Neural cell (in vitro differentiated cells): ENCODE measurements at regions not wholly inside any gene's neighbourhood (a gene's known extent, or its start where the extent isn't known, plus 50 kb on each side); places are given as distances from the start of the nearest gene placed in this dataset.

Experiments
- H2AFZ ChIP-seq: fragments of 200-600, 300-800 bp; sonication (generic), shearing (Covaris generic); 2 replicates; pipeline ENCODE4 v1.6.0; 2014; ENCODE audit warnings: low read depth, mild to moderate bottlenecking, antibody characterized with exemption, low read length, moderate library complexity
- H3F3A ChIP-seq: fragments of 200-600 bp; shearing (Covaris generic); 2 replicates; pipeline ENCODE4 v1.6.1; 2016; ENCODE audit warnings: mild to moderate bottlenecking, moderate library complexity, mixed read lengths, antibody characterized with exemption, low read length; ENCODE audit not compliant: insufficient read depth, poor library complexity, severe bottlenecking
- H3K27ac ChIP-seq: fragments of 200-600, 300-800 bp; sonication (generic), shearing (Covaris generic); 2 replicates; pipeline ENCODE4 v1.5.1; 2014; ENCODE audit warnings: mild to moderate bottlenecking, low read length, moderate library complexity
- H3K27me3 ChIP-seq: fragments of 300-800, 200-600 bp; sonication (generic), shearing (Covaris generic); 2 replicates; pipeline ENCODE4 v1.6.0; 2014; ENCODE audit warnings: mild to moderate bottlenecking, low read depth, low read length, moderate library complexity; ENCODE audit not compliant: insufficient read depth
- H3K36me3 ChIP-seq: fragments of 300-800, 200-600 bp; sonication (generic), shearing (Covaris generic); 2 replicates; pipeline ENCODE4 v1.5.1; 2014; ENCODE audit warnings: mild to moderate bottlenecking, antibody characterized with exemption, low read length, moderate library complexity; ENCODE audit not compliant: insufficient read depth
- H3K4me2 ChIP-seq: fragments of 300-800, 200-600 bp; sonication (generic), shearing (Covaris generic); 2 replicates; pipeline ENCODE4 v1.6.0; 2014; ENCODE audit warnings: mild to moderate bottlenecking, low read length
- H3K4me3 ChIP-seq: fragments of 300-800, 200-600 bp; sonication (generic), shearing (Covaris generic); 2 replicates; pipeline ENCODE4 v1.5.1; 2014; ENCODE audit warnings: mild to moderate bottlenecking, low read length, moderate library complexity
- H3K79me2 ChIP-seq: fragments of 200-600 bp; shearing (Covaris generic); replicated peaks from 2 replicates; pipeline ENCODE4 v1.6.0; 2014; ENCODE audit warnings: mild to moderate bottlenecking, low read length, moderate library complexity; ENCODE audit not compliant: insufficient read depth
- H3K9ac ChIP-seq: fragments of 300-800, 200-600 bp; sonication (generic), shearing (Covaris generic); 2 replicates; pipeline ENCODE4 v1.6.1; 2016; ENCODE audit warnings: mild to moderate bottlenecking, low read length, mixed read lengths
- H3K9me2 ChIP-seq: fragments of 200-600 bp; shearing (Covaris generic); 2 replicates; pipeline ENCODE4 v1.6.1; 2016; ENCODE audit warnings: mild to moderate bottlenecking, low read length, mixed read lengths; ENCODE audit not compliant: insufficient read depth
- H3K9me3 ChIP-seq: fragments of 200-600, 300-800 bp; sonication (generic), shearing (Covaris generic); 2 replicates; pipeline ENCODE4 v1.6.1; 2016; ENCODE audit warnings: mild to moderate bottlenecking, mixed run types, low read length, moderate library complexity, mixed read lengths
- H4K20me1 ChIP-seq: fragments of 200-600 bp; shearing (Covaris generic); 2 replicates; pipeline ENCODE4 v1.6.1; 2016; ENCODE audit warnings: mild to moderate bottlenecking, mixed run types; ENCODE audit not compliant: insufficient read depth
- CTCF ChIP-seq: fragments of 450-650 bp; IDR thresholded peaks from 2 replicates; pipeline ENCODE4 v1.5.1; 2014; ENCODE audit warnings: antibody characterized with exemption, mild to moderate bottlenecking, moderate library complexity; ENCODE audit not compliant: poor library complexity, severe bottlenecking
- EP300 ChIP-seq: fragments of 450-650 bp; conservative IDR thresholded peaks from 2 replicates; pipeline ENCODE4 v1.6.1; 2014; ENCODE audit warnings: antibody characterized with exemption, mild to moderate bottlenecking, moderate library complexity; ENCODE audit not compliant: poor library complexity, severe bottlenecking
- EZH2 ChIP-seq: fragments of 200-600, 300-800 bp; shearing (Covaris generic), sonication (generic); IDR thresholded peaks from 2 replicates; pipeline ENCODE4 v1.6.1; 2014; ENCODE audit warnings: antibody characterized with exemption, low read length, borderline replicate concordance, mild to moderate bottlenecking; ENCODE audit not compliant: insufficient read depth, poor library complexity, severe bottlenecking
- MXI1 ChIP-seq: fragments of 450-650 bp; conservative IDR thresholded peaks from 2 replicates; pipeline ENCODE4 v1.6.1; 2014; ENCODE audit warnings: antibody characterized with exemption, mild to moderate bottlenecking; ENCODE audit not compliant: poor library complexity, severe bottlenecking
- POLR2AphosphoS5 ChIP-seq: IDR thresholded peaks from 2 replicates; pipeline ENCODE4 v1.6.1; 2012
- RAD21 ChIP-seq: fragments of 450-650 bp; conservative IDR thresholded peaks from 2 replicates; pipeline ENCODE4 v1.6.1; 2014; ENCODE audit warnings: antibody characterized with exemption, mild to moderate bottlenecking, moderate library complexity
- REST ChIP-seq: IDR thresholded peaks from 2 replicates; pipeline ENCODE4 v1.6.1; 2012; ENCODE audit warnings: borderline replicate concordance
- SMC3 ChIP-seq: fragments of 450-650 bp; conservative IDR thresholded peaks from 2 replicates; pipeline ENCODE4 v1.6.1; 2014; ENCODE audit warnings: antibody characterized with exemption, mild to moderate bottlenecking, moderate library complexity; ENCODE audit not compliant: poor library complexity
- TAF1 ChIP-seq: IDR thresholded peaks from 2 replicates; pipeline ENCODE4 v1.6.1; 2012; ENCODE audit warnings: low read depth

GRCh38 chr2:129139380-129139779 lies 820.7 kb upstream of the HS6ST1 start:
- TF ChIP-seq EZH2 (no peak), EP300 (no peak), REST (no peak), RAD21 (no peak), POLR2AphosphoS5 (no peak)
- Histone ChIP-seq H3K4me3 (no peak overlapping the region), H3K4me2 (no peak overlapping the region), H3F3A (no peaks in the 10 kb centered on the region), H4K20me1 (no peaks in the 10 kb centered on the region), H3K79me2 (no peaks in the 10 kb centered on the region), H3K9me3 (no peaks in the 10 kb centered on the region), H3K27ac (no peak overlapping the region), H3K27me3 (no peaks in the 10 kb centered on the region), H3K36me3 (no peaks in the 10 kb centered on the region), H2AFZ (no peak overlapping the region), H3K9me2 (no peaks in the 10 kb centered on the region), H3K9ac (no peak overlapping the region)

- Histone ChIP-seq H3K4me2 (no peak overlapping the region), H3K36me3 (no peaks in the 10 kb centered on the region), H3K27me3 (no peaks in the 10 kb centered on the region), H3K4me3 (no peak overlapping the region), H2AFZ (no peak overlapping the region), H3K79me2 (no peaks in the 10 kb centered on the region), H3K9me2 (no peaks in the 10 kb centered on the region), H3K27ac (no peak overlapping the region), H3F3A (no peaks in the 10 kb centered on the region), H3K9me3 (no peaks in the 10 kb centered on the region), H3K9ac (no peak overlapping the region), H4K20me1 (no peaks in the 10 kb centered on the region)
- no peak for TF ChIP-seq CTCF
- no peak for TF ChIP-seq EZH2
- TF ChIP-seq REST, result no peak
- TF ChIP-seq EP300, result no peak
- no peak for TF ChIP-seq TAF1
- TF ChIP-seq RAD21, result no peak
- TF ChIP-seq MXI1, result no peak
- TF ChIP-seq SMC3, result no peak
- TF ChIP-seq POLR2AphosphoS5, result no peak
Observed at GRCh38 chr2:129142465-129142864, 823.8 kb upstream of the HS6ST1 start.
